ENCODE measurements at regions not wholly inside any gene's neighbourhood (a gene's known extent, or its start where the extent isn't known, plus 50 kb on each side); places are given as distances from the start of the nearest gene placed in this dataset.

GRCh38 chr18:25510096-25510495 is 158.1 kb upstream of the ZNF521 start:
- POLR2A ChIA-PET = no interaction called here
- Histone ChIP-seq H3K4me3 (ENCODE audit: low read depth, low read length) (no peak overlapping the region), H3K4me1 (no peaks in the 10 kb centered on the region), H3K9me3 (no peaks in the 10 kb centered on the region), H3K36me3 (ENCODE audit: control insufficient read depth, insufficient read depth, low read length) (no peaks in the 10 kb centered on the region), H3K27me3 (replicated peaks; ENCODE audit: control insufficient read depth, insufficient read depth, low read length) (no peaks in the 10 kb centered on the region)
- no peaks in the 10 kb centered on the region for H3K36me3 Mint-ChIP-seq (ENCODE audit: insufficient read depth, unreplicated experiment)
- H3K4me3 Mint-ChIP-seq (ENCODE audit: unreplicated experiment) = no peak overlapping the region
- no TSS peak for BruUV-seq (replicated peaks)
- TF ChIP-seq CTCF (IDR thresholded peaks at IDR 0.05; ENCODE audit: insufficient read depth in 1 of 2, low read depth in 1 of 2, low read length in 1 of 2, severe bottlenecking in 1 of 2, unreplicated experiment in 1 of 2) = no peak
- CTCF ChIA-PET = no interaction called here
- peaks cover 3% of the 10 kb centered on the region for H3K27me3 Mint-ChIP-seq (ENCODE audit: insufficient read depth, unreplicated experiment)
- intact Hi-C loops (cut with micrococcal nuclease; ENCODE audit: unreplicated experiment) = no loop called here
- no peak for DNase-seq
- no peak overlapping the region for H3K27ac Mint-ChIP-seq (ENCODE audit: unreplicated experiment)
- H3K4me1 Mint-ChIP-seq (ENCODE audit: low read depth, unreplicated experiment) = no peaks in the 10 kb centered on the region
- no peaks in the 10 kb centered on the region for H3K9me3 Mint-ChIP-seq (ENCODE audit: unreplicated experiment)

GRCh38 chr18:25503567-25504081 is 151.7 kb upstream of the ZNF521 start:
- Mint-ChIP-seq H3K4me1 (ENCODE audit: low read depth, unreplicated experiment) (no peaks in the 10 kb centered on the region), H3K9me3 (ENCODE audit: unreplicated experiment) (no peaks in the 10 kb centered on the region), H3K36me3 (ENCODE audit: insufficient read depth, unreplicated experiment) (no peaks in the 10 kb centered on the region), H3K27ac (ENCODE audit: unreplicated experiment) (no peak overlapping the region), H3K4me3 (ENCODE audit: unreplicated experiment) (peak overlapping the region; percentile 59), H3K27me3 (ENCODE audit: insufficient read depth, unreplicated experiment) (peaks cover 5% of the 10 kb centered on the region)
- Histone ChIP-seq H3K27me3 (replicated peaks; ENCODE audit: control insufficient read depth, insufficient read depth, low read length) (no peaks in the 10 kb centered on the region), H3K4me3 (ENCODE audit: low read depth, low read length) (no peak overlapping the region; the same call in 1 of the 2 replicates), H3K36me3 (ENCODE audit: control insufficient read depth, insufficient read depth, low read length) (no peaks in the 10 kb centered on the region), H3K4me1 (no peaks in the 10 kb centered on the region), H3K9me3 (no peaks in the 10 kb centered on the region)
- no peak for TF ChIP-seq CTCF (IDR thresholded peaks at IDR 0.05; ENCODE audit: insufficient read depth in 1 of 2, low read depth in 1 of 2, low read length in 1 of 2, severe bottlenecking in 1 of 2, unreplicated experiment in 1 of 2)
- ChIA-PET CTCF (no interaction called here), POLR2A (no interaction called here)
- BruUV-seq (replicated peaks) = no TSS peak
- peak; percentile 8 to 28 for DNase-seq
- intact Hi-C loops (cut with micrococcal nuclease; ENCODE audit: unreplicated experiment) = loop anchor here (10.0 kb wide), 1 partner anchor 149 kb away; the partner anchor contains the start of gene ZNF521

- no peak overlapping the region for H3K4me3 ChIP-seq (ENCODE audit: low read depth, low read length)
- Mint-ChIP-seq H3K36me3 (ENCODE audit: insufficient read depth, unreplicated experiment) (no peaks in the 10 kb centered on the region), H3K4me1 (ENCODE audit: low read depth, unreplicated experiment) (no peaks in the 10 kb centered on the region), H3K27me3 (ENCODE audit: insufficient read depth, unreplicated experiment) (peaks cover 7% of the 10 kb centered on the region), H3K4me3 (ENCODE audit: unreplicated experiment) (no peak overlapping the region), H3K9me3 (ENCODE audit: unreplicated experiment) (no peaks in the 10 kb centered on the region), H3K27ac (ENCODE audit: unreplicated experiment) (no peak overlapping the region)
- ChIA-PET POLR2A (no interaction called here), CTCF (no interaction called here)
- no peaks in the 10 kb centered on the region for H3K9me3 ChIP-seq
- BruUV-seq (replicated peaks) = no TSS peak
- no peaks in the 10 kb centered on the region for H3K4me1 ChIP-seq
- no peaks in the 10 kb centered on the region for H3K27me3 ChIP-seq (replicated peaks; ENCODE audit: control insufficient read depth, insufficient read depth, low read length)
- TF ChIP-seq CTCF (IDR thresholded peaks at IDR 0.05; ENCODE audit: insufficient read depth in 1 of 2, low read depth in 1 of 2, low read length in 1 of 2, severe bottlenecking in 1 of 2, unreplicated experiment in 1 of 2) = no peak
- no peaks in the 10 kb centered on the region for H3K36me3 ChIP-seq (ENCODE audit: control insufficient read depth, insufficient read depth, low read length)
- DNase-seq = no peak
- intact Hi-C loops (cut with micrococcal nuclease; ENCODE audit: unreplicated experiment) = no loop called here
Observed at GRCh38 chr18:25497151-25497794, 145.3 kb upstream of the ZNF521 start.
